ENCODE measurements at regions not wholly inside any gene's neighbourhood (a gene's known extent, or its start where the extent isn't known, plus 50 kb on each side); places are given as distances from the start of the nearest gene placed in this dataset.

- no peaks in the 10 kb centered on the region for H3K9me3 ChIP-seq
- intact Hi-C loops (cut with DNase I; ENCODE audit: low total_unique reads): no loop called here
- H3K27ac ChIP-seq: no peak overlapping the region
- H3K4me3 ChIP-seq: no peak overlapping the region
- H3K27me3 ChIP-seq: no peaks in the 10 kb centered on the region
- DNase-seq: no peak
- TF ChIP-seq CTCF (IDR thresholded peaks at IDR 0.05): no peak
- no peak for TF ChIP-seq POLR2A (IDR thresholded peaks at IDR 0.05)
- H3K4me1 ChIP-seq: no peaks in the 10 kb centered on the region
- H3K36me3 ChIP-seq: no peaks in the 10 kb centered on the region
These were observed 904.8 kb downstream of the PDHA2 start for GRCh38 chr4:96744676-96745075.

GRCh38 chr4:96753216-96753615 lies 913.3 kb downstream of the PDHA2 start:
- intact Hi-C loops (cut with DNase I; ENCODE audit: low total_unique reads): no loop called here
- no peaks in the 10 kb centered on the region for H3K36me3 ChIP-seq
- no peaks in the 10 kb centered on the region for H3K9me3 ChIP-seq
- H3K4me3 ChIP-seq: no peak overlapping the region
- no peak overlapping the region for H3K27ac ChIP-seq
- H3K4me1 ChIP-seq: no peaks in the 10 kb centered on the region
- TF ChIP-seq POLR2A (IDR thresholded peaks at IDR 0.05): no peak
- TF ChIP-seq CTCF (IDR thresholded peaks at IDR 0.05): no peak
- DNase-seq: no peak
- no peaks in the 10 kb centered on the region for H3K27me3 ChIP-seq

- Histone ChIP-seq H3K27ac (no peak overlapping the region), H3K9me3 (no peaks in the 10 kb centered on the region), H3K4me1 (no peaks in the 10 kb centered on the region), H3K4me3 (no peak overlapping the region), H3K27me3 (no peaks in the 10 kb centered on the region), H3K36me3 (no peaks in the 10 kb centered on the region)
- intact Hi-C loops (cut with DNase I; ENCODE audit: low total_unique reads): no loop called here
- DNase-seq: no peak
- TF ChIP-seq POLR2A (IDR thresholded peaks at IDR 0.05) (no peak), CTCF (IDR thresholded peaks at IDR 0.05) (no peak)
These were observed 915.9 kb downstream of the PDHA2 start for GRCh38 chr4:96755569-96756484.

GRCh38 chr4:96756584-96756983 lies 916.7 kb downstream of the PDHA2 start:
- H3K27me3 ChIP-seq: no peaks in the 10 kb centered on the region
- TF ChIP-seq POLR2A (IDR thresholded peaks at IDR 0.05) (no peak), CTCF (IDR thresholded peaks at IDR 0.05) (no peak)
- H3K36me3 ChIP-seq: no peaks in the 10 kb centered on the region
- no peak overlapping the region for H3K27ac ChIP-seq
- intact Hi-C loops (cut with DNase I; ENCODE audit: low total_unique reads): no loop called here
- no peak overlapping the region for H3K4me3 ChIP-seq
- no peaks in the 10 kb centered on the region for H3K9me3 ChIP-seq
- H3K4me1 ChIP-seq: no peaks in the 10 kb centered on the region
- no peak for DNase-seq

- no peak for TF ChIP-seq POLR2A (IDR thresholded peaks at IDR 0.05)
- TF ChIP-seq CTCF (IDR thresholded peaks at IDR 0.05): no peak
- intact Hi-C loops (cut with DNase I; ENCODE audit: low total_unique reads): no loop called here
- Histone ChIP-seq H3K27ac (no peak overlapping the region), H3K4me3 (no peak overlapping the region), H3K36me3 (no peaks in the 10 kb centered on the region), H3K27me3 (no peaks in the 10 kb centered on the region), H3K4me1 (no peaks in the 10 kb centered on the region), H3K9me3 (no peaks in the 10 kb centered on the region)
- DNase-seq: no peak
These were observed 923.7 kb downstream of the PDHA2 start for GRCh38 chr4:96763546-96763945.
